SW 1271 (cell line): ENCODE measurements at regions not wholly inside any gene's neighbourhood (a gene's known extent, or its start where the extent isn't known, plus 50 kb on each side); places are given as distances from the start of the nearest gene placed in this dataset.
A peak's percentile ranks its signal among the peaks of the same experiment; 100 is the strongest.

Experiments used
- DNase-seq, 2 experiments: peaks; one replicate each; lab custom pipeline; 2025; lab: John Stamatoyannopoulos, UW

DNA sequence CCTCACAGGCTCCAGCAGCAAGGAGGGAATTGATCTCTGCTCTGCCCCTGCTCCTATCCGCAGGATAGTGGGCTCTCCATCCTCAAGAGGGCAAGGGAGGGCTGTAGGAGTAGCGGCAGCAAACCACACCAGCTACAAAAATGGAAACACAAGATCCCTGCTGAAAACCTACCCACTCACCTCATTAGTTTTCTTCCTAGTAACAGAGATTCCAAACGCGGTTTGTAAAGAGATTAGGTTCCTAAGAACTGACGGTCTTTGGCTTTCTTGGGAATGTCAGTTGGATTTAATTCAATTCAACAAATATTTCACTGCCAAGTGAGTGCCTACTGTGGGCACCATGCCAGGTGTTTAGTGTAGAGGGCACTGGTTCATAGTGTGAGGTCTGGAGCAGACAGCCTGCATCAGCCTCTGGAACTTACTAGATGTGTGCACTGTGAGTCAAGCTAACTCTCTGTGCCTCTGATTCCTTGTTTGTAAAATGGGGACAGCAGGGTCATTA lies 84.7 kb downstream of the MRPL46 start:
- no peak for DNase-seq

DNA sequence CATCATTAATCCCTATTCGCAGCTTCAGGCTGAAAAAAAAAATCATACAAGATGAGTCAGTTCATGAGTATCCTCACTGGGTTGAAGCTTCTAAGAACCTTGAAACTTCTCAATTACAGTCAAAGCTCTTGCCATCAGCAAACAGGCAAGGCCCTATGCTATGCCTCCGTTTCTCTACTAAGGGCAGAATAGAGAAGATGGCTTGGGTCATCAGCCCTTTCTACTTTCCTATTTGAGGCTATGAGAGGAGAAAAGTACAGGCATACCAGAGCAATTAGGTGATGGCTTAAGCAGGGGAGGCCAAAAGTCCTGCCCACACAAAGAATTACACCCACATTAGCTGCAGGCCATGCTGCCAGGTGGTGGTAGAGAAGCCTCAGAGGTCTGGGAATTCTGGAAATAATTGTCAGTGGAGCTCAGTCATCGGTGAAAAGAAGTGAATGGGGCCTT lies 89.0 kb downstream of the MRPL46 start:
- no peak for DNase-seq

DNA sequence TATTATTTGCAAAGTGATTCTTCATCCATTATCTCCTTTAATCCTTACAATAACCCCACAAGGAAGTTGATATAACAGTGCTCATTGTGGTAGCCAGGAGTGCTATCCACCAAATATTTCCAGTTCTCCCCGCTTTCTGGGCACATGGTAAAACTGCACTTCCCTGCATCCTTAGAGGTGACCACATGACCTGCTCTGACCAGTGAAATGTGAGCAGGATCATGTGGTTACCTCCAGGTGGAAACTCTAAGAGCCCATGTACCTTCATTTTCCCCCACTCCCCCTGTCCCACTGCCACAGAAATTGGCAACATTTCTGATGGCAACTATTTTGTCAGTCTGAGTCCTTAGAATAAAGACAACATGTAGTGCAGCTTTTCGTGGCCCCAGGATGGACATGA lies 89.7 kb downstream of the MRPL46 start:
- no peak for DNase-seq

DNA sequence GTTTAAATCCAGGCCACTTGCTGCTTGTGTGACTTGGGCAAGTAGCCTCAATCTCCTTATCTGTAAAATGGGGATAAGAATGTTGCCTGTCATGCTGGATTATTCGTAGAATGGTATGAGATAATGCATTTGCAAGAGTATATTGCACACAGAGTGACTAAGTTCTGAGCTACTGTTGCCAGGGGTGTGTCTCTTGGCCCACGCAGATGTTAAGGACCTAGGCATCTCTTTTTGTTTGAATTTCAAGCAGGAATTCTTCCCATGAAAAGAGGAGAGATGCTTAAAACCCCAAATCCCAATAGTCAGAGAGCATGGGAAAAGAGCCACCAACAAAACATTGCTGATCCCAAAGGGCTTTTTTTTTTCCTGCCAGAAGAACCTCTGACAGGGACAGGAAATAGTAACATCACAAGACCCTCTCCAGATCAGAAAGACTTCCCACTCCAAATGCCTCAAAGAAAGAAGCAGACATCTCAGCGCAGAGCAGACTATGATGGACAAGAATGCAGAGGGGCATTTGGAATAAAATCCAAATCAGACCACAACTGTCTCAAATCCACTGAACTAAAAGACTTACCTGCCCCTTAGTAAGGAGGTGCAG lies 90.5 kb downstream of the MRPL46 start:
- DNase-seq, result no peak

DNA sequence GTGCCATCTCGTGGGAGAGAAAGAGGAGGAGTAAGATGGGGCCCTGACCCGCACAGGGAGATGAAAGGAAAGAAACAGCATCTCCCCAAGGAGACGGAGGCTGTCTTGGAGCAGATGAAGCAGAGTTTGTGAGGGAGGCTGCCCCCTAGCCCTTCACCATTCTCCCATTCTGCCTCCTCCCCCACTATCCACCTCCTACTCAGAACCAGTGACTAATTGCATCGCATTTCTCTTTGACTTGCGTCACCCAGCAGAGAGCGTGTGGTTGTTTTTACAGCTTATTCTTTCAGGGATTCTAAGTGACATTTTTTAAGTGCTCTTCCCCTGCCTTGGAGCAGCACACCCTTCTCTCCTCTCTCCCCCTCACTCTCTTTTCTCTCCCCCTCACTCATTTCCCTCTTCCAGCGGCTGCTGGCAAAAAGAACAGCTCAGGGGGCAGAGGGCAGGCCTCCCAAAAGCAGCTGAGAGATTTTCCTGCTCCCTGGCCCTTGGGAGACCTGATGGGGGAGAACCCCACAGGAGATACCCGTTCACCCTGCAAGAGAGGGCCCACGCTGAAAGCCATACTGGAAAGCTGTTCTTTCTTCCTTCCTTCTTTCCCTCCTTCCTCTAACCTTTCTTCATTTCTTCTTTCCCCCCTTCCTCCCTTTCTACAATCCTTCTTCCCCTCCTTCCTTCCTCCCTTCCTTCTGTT lies 91.8 kb downstream of the MRPL46 start:
- no peak for DNase-seq

DNA sequence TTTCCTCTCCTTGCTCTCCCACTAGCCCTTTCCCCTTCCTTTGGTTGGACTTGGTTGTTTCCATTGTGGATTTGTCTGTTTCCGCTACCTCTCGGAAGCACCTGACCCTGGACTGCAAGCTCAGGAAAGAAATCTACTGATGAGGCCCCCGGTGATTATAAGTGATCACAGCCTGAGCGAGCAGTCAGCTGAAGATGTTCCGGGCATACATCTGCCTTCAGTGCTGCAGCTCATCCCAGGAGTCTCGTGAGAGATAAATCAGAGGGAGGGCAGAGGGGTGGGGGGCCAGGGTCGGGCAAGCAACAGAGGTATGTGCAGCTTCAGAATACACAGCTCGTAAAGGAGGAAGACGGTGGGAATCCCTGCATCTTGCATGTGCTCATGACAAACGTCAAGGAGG lies 102.1 kb downstream of the MRPL46 start:
- no peak for DNase-seq

DNA sequence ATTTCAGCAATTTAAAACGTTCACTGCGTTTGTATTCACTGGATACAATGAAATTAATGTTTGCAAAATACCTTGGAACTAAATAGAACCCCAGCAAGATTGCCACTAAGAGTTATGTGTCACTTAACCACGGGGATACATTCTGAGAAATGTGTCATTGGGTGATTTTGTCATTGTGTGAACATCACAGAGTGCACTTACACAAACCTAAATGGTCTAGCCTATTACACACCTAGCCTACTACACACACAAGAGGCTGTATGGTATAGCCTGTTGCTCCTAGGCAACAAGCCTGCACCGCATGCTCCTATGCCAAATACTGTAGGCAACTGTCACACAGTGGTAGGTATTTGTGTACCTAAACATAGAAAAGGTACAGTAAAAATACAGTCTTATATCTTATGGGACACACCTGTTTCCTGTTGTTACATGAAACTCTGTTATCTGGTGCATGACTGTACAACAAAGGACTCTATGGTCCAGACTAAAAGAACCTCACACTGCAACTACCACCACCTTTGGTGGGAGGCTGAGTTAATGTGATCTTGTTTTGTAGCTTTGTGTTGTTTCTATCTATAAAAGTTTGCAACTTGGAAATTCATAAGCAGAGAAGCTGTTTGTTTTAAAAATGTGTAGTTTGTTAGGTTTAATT lies 92.2 kb upstream of the NTRK3 start:
- no peak for DNase-seq

DNA sequence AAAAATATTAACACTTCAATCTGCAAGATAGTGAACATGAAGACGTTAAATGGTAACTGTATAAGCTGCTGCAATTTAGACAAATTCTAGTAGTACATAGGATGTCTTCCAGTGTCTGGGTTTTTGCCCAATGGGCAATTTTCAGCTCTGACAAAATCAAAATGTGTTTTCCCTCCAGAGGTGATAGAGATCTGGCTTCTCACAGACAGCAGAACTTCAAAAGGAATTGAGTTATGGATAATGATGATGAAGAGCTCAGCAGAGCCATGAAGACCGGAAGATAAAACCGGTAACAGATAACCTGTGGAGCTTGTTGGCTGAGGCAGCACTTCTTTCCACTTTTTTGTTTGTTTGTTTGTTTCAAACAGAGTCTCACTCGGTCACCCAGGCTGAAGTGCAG lies 89.4 kb upstream of the NTRK3 start:
- no peak for DNase-seq

DNA sequence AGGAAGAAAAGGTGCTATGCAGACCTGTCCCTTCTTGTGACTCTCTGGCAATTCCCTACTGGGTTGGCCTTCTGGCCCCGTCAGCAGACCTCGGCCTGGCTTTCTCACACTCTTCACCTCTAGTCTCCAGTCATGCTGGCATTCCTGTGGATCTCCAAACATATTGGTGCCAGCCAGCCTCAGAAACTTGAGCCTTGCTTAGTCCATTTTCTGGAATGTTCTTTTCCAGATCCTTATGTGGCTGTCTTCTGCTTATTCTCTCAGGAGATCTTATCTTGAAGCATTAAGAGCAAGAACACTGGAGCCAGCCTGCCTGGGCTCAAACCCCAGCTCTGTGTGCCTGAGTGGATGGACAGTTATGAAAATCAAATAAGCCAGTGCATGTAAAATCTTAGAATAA lies 88.2 kb upstream of the NTRK3 start:
- DNase-seq, result no peak

DNA sequence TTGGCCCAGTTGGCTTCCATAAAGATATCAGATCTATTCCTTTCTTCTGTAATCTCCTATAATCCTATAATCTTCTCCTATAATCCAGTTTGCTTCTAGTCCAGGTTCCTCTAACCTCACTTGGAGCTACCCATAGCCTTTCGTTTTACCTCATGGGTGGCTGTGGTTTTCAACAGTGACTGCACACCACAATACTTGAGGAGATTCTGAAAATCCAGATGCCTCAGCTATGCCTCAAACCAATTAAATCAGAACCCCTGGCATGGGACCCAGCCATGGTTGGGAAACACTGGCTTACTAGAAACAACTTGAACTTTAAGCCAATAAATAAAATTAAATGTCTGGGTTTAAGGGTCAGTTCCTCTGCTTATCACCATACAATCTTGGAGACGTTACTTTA lies 86.1 kb upstream of the NTRK3 start:
- DNase-seq, result no peak

DNA sequence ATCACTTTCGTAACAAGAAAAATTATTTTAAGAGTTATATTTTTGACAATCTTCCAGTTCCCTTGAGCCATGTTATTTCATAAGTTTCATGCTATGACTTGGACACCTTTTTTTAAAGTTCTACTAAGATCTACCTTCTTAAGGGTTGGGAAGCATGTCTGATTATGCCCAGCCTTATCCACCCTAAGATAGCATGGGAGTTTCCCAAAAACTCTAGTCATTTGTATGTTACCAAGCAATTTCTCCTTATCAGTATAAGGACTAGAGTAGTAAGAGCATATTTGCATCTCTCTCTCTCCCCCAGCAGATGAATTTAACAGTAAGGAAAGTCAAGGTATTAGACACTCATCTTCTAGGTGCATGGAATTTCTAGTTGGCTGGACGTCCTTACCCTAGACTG lies 85.1 kb upstream of the NTRK3 start:
- DNase-seq, result no peak

DNA sequence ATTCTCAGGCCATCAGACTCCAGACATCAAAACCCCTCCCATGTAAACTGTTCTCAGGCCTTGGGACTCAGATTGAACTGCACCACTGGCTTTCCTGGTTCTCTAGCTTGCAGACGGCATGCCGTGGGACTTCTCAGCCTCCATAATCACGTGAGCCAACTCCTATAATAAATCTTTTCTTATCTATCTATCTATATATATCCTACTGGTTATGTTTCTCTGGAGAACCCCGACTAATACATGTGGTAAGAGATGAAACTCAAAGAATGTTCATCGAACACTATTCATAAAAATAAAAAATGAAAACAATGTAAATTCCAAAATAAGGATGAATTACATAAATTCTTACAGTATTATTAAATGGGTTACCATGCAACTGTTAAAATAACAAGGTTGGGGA lies 84.5 kb upstream of the NTRK3 start:
- DNase-seq, result no peak

DNA sequence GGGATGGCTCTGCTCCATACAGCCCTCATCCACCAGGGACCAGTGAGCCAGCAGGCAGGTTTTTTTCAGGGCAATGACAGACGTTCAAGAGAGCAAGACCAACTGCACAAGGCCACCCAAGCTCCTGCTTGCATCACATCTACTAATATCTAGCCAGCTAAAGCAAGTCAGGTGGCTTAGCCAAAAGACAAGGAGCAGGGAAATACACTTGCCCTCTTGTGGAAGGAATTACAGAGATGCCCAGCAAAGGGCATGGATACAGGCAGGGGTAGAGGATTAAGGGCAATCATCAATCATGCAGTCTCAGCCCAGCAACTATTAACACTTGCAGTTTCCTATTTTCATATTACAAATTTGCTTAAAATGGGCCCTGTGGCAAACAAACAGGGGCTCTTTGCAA lies 81.5 kb upstream of the NTRK3 start:
- peak in 1 of 2 experiments; percentile 11 for DNase-seq

DNA sequence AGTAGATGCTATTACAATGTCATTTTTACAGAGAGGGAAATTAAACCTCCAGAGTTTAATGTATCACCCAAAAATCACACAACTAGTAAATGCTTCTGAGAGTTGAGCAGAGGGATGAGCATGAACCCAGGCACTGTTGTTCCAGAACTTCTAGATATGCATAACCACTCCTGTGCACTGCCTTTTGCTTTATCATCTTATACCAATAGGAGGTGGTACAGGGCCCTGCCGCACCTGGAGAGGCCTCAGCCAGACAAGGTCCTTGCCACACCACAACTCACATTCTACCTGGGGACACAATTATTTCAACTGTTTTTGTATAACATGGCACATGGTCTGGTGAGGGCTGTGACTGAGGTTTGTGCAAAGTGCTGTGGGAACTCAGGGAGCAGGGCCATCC lies 78.5 kb upstream of the NTRK3 start:
- DNase-seq, result no peak

DNA sequence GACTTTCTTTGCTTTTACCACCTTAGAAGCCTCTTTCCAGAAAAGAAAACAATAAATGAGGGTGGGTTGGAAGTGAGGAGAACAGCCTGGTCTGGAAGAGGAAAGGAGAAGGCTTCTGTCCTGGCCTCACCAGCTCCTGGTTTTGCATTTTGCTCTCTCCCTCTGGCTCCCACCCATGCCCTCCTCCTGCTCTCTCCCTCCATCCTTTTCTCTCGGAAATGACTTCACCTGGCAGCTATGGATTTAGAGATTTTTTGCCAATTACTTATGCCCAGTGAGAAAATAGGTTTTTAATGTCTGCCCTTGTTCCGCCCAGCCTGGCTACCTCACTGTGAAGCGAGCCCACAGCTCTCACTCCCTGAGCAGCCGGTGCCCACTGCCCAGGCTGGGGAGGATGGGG lies 77.9 kb upstream of the NTRK3 start:
- peak in 1 of 2 experiments; percentile 12 for DNase-seq

DNA sequence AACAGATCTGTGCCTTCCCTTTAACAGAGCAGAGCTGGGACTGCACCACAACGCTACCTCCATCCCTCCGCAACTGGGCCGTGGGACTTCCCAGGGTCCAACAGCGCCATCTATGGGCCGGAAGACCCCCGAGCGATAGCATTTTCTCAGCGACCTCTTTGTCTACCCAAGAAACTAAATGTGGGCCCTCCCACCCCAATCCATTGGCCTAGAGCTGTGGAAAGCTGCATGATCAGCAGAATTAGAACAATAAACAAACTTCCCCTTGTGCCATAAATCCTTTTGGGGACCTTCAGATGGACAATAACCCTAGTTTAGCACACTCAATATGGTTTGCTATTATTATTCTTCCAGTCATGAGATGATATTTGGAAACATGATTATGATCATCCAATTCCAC lies 74.8 kb upstream of the NTRK3 start:
- peak; percentile 38 to 41 for DNase-seq

DNA sequence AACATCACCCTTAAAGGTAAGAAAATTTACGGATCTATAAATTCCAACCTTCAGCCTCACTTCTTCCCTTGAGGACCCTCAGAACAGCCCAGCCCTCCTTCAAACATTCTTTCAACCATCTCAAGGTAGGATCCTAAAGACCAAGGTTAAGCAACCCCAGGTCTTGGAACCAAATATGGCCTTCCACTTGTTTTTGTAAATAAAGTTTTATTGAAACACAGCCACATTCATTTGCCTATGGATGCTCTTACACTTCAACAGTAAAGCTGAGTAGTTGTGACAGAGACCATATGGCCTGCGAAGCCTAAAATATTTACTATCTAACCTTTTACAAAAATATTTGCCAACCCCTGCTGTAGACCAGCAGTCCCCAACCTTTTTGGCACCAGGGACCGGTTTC lies 70.4 kb upstream of the NTRK3 start:
- DNase-seq, result no peak

DNA sequence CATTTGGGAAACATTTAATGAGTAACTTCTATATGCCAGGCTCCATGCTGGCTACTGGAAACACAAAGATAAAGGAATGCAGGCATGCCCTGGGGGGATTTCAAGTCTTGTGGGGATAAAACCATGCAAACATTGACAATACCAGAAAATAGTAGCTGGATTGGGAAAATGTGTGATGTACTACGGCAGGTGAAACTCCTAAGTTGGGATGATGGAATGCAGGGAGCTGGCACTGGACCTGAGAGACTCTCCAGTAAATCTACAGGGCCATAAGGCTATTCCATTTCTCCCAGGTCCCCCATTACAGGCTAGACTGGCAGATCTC lies 68.2 kb upstream of the NTRK3 start:
- DNase-seq, result no peak

DNA sequence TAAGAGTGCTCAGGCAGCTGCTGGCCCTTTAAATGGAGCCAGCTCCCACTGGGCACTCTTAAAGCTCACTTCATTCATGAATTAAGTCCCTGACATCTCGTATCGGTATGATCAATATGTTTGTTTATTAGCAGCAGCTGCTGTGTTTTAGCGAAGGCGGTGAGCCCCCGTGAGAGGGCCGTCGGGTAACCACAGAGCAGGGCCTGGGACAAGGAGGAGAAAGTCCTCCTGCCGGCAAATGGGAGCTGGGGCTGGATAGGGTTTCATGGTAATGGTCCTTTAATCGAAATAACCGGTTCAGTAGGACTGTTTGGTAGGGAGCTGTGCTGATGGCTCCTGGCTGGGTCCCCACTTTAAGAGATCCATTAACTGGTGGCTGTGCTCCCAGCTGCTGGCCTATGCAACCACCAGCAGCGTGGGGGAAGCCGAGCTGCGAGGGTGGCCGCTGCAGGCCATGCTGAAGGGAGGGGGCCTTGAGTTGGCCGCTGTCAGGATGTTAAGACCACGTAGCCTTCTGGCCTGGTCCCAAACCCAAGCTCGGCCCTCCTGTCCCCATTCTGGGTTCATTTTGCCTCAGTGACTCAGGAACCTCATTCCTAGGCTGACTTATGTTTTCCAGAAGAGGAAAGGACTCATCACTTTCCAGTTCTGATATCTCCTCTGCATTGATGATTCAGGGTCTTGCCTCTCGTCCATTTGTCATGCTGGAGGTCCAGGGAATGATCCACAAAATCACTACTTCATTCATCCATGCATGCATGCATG lies 67.6 kb upstream of the NTRK3 start:
- DNase-seq, result no peak

DNA sequence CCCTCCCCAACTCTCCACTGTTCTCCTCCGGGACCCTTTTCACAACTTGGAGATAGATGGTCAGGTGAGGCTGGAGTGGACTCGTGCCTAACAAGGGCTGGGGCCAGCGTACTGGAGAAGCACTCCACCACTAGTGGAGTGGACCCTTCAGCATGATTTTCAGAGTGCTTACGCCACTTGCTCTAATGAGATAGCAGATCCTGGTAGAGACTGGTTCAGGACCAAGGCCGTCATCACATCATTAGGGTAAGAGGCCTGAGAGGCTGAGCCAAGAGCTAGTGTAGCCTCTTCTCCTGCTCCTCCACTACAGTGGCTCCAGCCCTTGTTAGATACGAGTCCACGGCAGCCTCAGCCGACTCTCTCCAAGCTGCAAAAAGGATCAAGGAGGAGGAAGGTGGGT lies 66.9 kb upstream of the NTRK3 start:
- no peak for DNase-seq

DNA sequence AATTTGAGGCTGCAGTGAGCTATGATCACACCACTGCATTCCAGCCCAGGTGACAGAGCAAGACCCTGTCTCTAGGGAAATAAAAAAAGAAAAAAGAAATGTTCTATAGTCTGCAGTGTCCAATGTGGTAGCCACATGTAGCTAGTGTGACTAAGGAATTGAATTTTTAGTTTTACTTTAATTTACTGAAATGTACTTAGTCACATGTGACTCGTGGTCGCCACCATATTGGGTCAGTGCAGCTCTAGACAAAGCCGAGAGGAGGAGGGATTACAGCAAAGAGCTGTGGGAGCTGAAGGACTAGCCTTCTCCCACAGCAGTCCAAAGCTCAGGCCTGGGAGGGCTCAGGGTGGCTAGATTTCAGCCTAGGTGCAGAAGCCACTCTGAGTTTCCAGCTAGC lies 65.9 kb upstream of the NTRK3 start:
- no peak for DNase-seq

DNA sequence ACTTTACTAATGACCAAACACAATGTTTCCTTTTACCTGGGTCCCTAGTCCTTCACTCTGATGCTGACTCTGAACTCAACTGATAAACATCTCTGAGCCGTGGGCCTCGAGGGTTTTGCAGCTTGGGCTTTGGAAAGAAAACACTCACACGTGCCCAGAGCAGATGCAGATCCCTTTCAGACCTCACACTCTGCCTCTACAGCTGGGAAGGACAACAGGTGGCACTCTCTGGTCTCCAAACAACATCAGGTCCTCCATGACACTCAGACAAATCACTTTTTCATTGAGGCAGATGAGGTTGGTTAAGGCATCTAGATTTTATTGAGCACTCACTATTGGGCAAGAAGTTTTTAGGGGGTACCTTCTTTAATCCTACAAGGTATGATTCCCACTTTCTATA lies 64.7 kb upstream of the NTRK3 start:
- DNase-seq, result no peak

DNA sequence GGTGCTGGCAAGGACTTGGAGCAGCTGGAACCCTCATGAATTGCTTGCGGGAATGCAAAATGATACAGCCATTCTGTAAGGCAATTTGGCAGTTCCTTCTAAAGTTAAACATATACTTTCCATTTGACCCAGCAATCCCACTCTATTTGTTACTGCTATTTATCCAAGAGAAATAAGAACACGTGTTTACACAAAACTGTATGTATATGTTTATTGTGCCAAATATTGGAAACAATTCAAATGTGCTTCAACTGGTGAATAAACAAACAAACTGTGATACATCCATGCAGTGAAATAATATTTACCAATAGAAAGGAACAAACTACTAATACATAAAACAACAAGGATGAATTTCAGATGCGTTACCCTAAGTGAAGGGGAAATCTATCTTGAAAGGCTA lies 60.0 kb upstream of the NTRK3 start:
- no peak for DNase-seq
